Ishikawa (cell line): ENCODE measurements at regions not wholly inside any gene's neighbourhood (a gene's known extent, or its start where the extent isn't known, plus 50 kb on each side); places are given as distances from the start of the nearest gene placed in this dataset.

Experiments used
- CEBPB ChIP-seq: IDR thresholded peaks from 2 replicates; pipeline ENCODE4 v1.6.1; 2012
- CREB1 ChIP-seq: IDR thresholded peaks from 2 replicates; pipeline ENCODE4 v1.6.1; 2012; ENCODE audit warnings: low read depth
- EGR1 ChIP-seq: IDR thresholded peaks from 2 replicates; pipeline ENCODE4 v1.6.1; 2012
- EP300 ChIP-seq: IDR thresholded peaks from 2 replicates; pipeline ENCODE4 v1.6.1; 2012; ENCODE audit warnings: borderline replicate concordance
- FOXM1 ChIP-seq: IDR thresholded peaks from 2 replicates; pipeline ENCODE4 v1.6.1; 2012; ENCODE audit warnings: low read depth, borderline replicate concordance
- NFIC ChIP-seq: IDR thresholded peaks from 2 replicates; pipeline ENCODE4 v1.6.1; 2012
- RAD21 ChIP-seq: IDR thresholded peaks from 2 replicates; pipeline ENCODE4 v1.6.1; 2012; ENCODE audit warnings: low read depth
- TAF1 ChIP-seq: IDR thresholded peaks from 2 replicates; pipeline ENCODE4 v1.6.1; 2012; ENCODE audit warnings: low read depth, mild to moderate bottlenecking
- TCF12 ChIP-seq: IDR thresholded peaks from 2 replicates; pipeline ENCODE4 v1.6.1; 2012; ENCODE audit warnings: low read depth
- TEAD4 ChIP-seq: IDR thresholded peaks from 2 replicates; pipeline ENCODE4 v1.6.1; 2012
- YY1 ChIP-seq: IDR thresholded peaks from 2 replicates; pipeline ENCODE4 v1.6.1; 2012; ENCODE audit warnings: low read depth
- ZBTB7A ChIP-seq: IDR thresholded peaks from 2 replicates; pipeline ENCODE4 v1.6.1; 2012; ENCODE audit warnings: low read depth
- TF ChIP-seq, protein P1 (sequence below): IDR thresholded peaks from 2 replicates; pipeline ENCODE4 v1.6.1; 2012; ENCODE audit warnings: low read depth, mild to moderate bottlenecking
- TF ChIP-seq, protein P2 (sequence below): IDR thresholded peaks from 2 replicates; pipeline ENCODE4 v1.6.1; 2012
- TF ChIP-seq, protein P3 (sequence below): IDR thresholded peaks from 2 replicates; pipeline ENCODE4 v1.6.1; 2012

DNA sequence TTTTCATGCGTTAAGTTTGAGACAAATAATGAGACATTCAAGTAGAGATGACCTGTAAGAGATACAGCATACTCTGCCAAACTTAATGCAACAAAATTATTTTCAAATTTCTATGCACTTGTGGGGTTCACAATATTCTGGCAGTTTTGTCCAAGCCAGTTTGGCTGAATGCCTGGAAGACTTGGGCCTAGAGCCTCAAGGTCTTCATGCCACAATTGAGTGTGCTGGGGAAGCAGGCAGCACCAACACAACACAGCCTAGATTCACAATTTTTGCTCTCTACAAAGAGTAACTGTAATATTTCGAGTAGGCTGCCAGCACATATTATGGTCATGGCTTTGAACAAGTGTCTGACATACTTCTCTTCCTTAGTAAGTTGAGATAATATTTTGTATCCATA, 461.4 kb upstream of the SPHKAP start:
- TF ChIP-seq, protein P1, sequence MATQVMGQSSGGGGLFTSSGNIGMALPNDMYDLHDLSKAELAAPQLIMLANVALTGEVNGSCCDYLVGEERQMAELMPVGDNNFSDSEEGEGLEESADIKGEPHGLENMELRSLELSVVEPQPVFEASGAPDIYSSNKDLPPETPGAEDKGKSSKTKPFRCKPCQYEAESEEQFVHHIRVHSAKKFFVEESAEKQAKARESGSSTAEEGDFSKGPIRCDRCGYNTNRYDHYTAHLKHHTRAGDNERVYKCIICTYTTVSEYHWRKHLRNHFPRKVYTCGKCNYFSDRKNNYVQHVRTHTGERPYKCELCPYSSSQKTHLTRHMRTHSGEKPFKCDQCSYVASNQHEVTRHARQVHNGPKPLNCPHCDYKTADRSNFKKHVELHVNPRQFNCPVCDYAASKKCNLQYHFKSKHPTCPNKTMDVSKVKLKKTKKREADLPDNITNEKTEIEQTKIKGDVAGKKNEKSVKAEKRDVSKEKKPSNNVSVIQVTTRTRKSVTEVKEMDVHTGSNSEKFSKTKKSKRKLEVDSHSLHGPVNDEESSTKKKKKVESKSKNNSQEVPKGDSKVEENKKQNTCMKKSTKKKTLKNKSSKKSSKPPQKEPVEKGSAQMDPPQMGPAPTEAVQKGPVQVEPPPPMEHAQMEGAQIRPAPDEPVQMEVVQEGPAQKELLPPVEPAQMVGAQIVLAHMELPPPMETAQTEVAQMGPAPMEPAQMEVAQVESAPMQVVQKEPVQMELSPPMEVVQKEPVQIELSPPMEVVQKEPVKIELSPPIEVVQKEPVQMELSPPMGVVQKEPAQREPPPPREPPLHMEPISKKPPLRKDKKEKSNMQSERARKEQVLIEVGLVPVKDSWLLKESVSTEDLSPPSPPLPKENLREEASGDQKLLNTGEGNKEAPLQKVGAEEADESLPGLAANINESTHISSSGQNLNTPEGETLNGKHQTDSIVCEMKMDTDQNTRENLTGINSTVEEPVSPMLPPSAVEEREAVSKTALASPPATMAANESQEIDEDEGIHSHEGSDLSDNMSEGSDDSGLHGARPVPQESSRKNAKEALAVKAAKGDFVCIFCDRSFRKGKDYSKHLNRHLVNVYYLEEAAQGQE = no peak
- TF ChIP-seq, protein P2, sequence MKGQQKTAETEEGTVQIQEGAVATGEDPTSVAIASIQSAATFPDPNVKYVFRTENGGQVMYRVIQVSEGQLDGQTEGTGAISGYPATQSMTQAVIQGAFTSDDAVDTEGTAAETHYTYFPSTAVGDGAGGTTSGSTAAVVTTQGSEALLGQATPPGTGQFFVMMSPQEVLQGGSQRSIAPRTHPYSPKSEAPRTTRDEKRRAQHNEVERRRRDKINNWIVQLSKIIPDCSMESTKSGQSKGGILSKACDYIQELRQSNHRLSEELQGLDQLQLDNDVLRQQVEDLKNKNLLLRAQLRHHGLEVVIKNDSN = no peak
- TF ChIP-seq ZBTB7A (no peak), RAD21 (no peak), YY1 (no peak), CEBPB (no peak), NFIC (no peak), EGR1 (no peak), FOXM1 (no peak), CREB1 (no peak), TAF1 (no peak), TEAD4 (no peak), EP300 (no peak), TCF12 (no peak)
- TF ChIP-seq, protein P3, sequence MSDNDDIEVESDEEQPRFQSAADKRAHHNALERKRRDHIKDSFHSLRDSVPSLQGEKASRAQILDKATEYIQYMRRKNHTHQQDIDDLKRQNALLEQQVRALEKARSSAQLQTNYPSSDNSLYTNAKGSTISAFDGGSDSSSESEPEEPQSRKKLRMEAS = no peak

DNA sequence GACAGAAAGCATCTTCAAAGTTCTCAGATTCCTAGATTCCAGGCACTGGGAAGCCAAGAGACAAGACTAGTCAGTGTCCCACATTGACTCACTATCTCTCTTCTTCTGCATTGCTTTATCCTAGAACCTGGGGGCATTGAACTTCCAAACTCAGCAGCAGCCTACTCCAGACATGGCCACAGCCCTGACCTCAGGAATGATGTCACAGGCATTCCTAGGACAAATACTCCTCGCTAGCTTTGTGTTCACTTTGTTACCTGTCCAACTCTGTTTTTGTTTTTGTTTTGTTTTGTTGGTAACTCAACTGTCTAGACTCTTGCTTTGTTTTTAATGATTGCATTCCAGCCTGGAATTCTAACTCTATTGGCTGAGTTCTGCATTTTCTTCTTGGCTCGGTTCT, 449.3 kb upstream of the SPHKAP start:
- TF ChIP-seq, protein P3 = no peak
- TF ChIP-seq FOXM1 (no peak), CREB1 (no peak), TCF12 (no peak), TEAD4 (no peak), TAF1 (no peak), NFIC (no peak), YY1 (no peak), ZBTB7A (no peak), CEBPB (no peak), EGR1 (no peak), RAD21 (no peak), EP300 (no peak)
- TF ChIP-seq, protein P1 = no peak
- TF ChIP-seq, protein P2 = no peak

DNA sequence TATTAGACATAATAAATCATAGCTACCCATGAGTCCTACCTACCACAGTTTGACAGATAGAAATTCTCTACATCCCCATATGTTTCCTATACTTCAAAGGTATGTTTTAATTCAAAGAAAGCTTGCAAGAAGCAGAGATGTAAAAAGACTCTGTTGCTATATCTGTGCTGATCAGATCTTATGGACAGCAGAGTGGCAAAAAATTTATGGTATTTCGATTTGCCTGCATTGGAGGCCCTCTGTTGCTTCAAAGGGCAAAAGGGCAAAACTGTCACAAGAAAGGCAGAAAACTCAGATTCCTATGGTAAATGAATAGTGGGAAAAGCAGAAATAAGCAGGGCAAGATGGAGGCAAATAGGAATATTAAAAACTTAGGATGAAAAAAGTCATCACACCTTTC, 447.8 kb upstream of the SPHKAP start:
- no peak for TF ChIP-seq TEAD4
- TF ChIP-seq NFIC = no peak

DNA sequence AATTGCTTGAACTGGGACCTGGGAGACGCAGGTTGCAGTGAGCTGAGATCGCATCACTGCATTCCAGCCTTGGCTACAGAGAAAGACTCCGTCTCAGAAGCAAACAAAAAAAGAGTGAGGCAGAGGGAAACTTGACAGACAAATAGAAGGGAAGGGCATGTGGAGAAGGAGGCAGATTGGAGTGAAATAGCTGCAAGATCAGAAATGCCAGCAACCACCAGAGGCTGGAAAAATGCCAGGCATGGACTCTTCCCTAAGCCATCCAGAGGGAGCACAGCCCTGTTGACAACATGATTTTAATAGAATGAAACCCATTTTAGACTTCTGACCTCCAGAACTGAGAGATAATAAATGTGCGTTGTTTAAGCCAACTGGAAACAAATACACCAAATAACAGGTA, 447.2 kb upstream of the SPHKAP start:
- no peak for TF ChIP-seq NFIC
- no peak for TF ChIP-seq TCF12
- TF ChIP-seq CEBPB = no peak
- TF ChIP-seq TAF1 = no peak
- TF ChIP-seq TEAD4 = no peak
- TF ChIP-seq FOXM1 = no peak
- TF ChIP-seq YY1 = no peak

DNA sequence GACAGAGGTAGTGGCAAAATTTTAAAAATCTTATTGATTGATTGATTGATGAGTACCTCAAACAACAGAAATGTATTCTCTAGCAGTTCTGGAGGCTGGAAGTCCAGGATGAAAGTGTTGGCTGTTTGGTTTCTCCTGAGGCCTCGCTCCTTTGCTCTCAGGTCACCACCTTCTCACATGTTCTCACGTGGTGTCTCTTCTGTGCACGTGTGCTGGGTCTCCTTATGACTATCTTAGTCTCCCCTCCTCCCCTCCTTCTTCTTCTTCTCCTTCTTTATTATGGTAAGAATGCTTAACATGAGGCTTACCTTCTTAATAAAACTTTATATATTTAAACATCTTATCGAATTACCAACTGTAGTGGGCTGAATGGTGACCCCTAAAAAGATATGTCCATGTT, 446.0 kb upstream of the SPHKAP start:
- no peak for TF ChIP-seq TCF12
- no peak for TF ChIP-seq EGR1
- no peak for TF ChIP-seq TEAD4
- no peak for TF ChIP-seq CREB1
- no peak for TF ChIP-seq EP300
- TF ChIP-seq, protein P3 = no peak
- no peak for TF ChIP-seq ZBTB7A
- no peak for TF ChIP-seq CEBPB
- TF ChIP-seq, protein P1 = no peak
- TF ChIP-seq, protein P2 = no peak
- no peak for TF ChIP-seq NFIC
- no peak for TF ChIP-seq RAD21
- no peak for TF ChIP-seq YY1
- TF ChIP-seq TAF1 = no peak
- no peak for TF ChIP-seq FOXM1
